HG03460 (cell line): ENCODE measurements at regions not wholly inside any gene's neighbourhood (a gene's known extent, or its start where the extent isn't known, plus 50 kb on each side); places are given as distances from the start of the nearest gene placed in this dataset.

Experiments used
- ATAC-seq: cut with Tn5 transposase; IDR thresholded peaks from one replicate; pipeline ENCODE4 v1.9.1; 2021; ENCODE audit not compliant: unreplicated experiment

DNA sequence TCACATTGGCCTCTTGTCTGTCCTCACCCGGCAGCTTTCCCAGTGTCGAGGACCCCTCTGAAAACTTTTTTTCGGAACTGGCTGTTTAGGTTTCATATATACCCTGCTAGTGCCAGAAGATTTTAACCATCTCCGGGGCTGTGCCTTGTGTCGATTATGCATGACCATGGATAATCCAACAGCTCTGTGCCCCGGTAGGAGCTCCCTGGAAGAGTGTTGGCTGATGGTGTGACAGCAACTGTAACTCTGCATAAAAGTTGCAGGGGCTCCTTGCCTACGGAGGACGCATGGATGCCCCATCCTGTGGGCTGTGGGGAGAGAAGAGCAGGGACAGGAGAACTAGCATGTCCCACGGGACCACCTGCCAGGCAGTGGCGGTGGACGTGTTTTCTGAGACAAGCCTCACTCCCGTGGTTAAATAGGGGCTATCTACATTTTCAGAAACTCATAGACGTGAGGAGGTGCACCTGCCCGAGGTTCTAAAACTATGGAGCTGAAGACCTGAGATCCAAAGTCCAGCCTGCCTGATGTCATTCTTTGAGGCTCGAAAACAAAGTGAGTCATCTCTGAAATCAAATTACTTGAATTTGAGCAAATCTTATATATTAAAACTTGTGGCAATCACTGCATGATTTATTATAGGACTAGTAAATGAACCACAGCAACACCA lies 437.2 kb upstream of the HS6ST1 start:
- no peak for ATAC-seq

- ATAC-seq, result no peak
These were observed 437.7 kb upstream of the HS6ST1 start for GRCh38 chr2:128756365-128756717.

GRCh38 chr2:128765811-128766210 lies 447.1 kb upstream of the HS6ST1 start:
- no peak for ATAC-seq

GRCh38 chr2:128768041-128768440 lies 449.4 kb upstream of the HS6ST1 start:
- no peak for ATAC-seq

DNA sequence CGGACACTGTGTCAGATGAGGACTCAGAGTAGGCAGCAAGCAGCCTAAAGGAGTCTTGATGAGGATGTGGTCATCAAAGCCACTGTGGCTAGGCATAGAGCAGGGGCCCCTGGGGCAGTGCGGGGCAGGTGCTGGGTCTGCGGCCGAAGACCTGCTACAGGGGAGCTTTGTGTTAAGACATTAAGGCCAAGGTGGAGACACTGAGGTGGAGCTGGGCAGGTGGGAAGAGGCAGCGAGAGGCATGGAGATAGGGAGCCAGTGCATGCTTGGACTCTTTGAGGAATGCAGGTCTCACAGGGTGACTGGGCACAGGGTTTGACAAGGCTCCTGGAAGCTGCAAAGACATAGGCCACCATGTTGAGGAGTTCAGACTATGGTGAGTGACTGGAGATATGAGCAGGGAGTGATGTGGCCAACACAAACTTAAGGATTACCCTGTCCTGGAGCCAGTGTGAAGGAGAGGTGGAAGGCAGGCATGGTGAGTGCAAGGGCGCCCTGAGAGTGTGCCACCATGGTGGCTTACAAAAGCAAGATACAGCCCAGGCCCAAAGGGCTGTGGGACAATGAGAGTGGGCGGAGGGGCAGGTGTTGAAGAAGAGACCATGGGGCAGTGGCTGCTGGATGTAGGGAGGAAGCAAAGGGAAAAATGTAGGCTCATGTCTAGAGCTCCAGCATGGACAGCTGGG lies 450.9 kb upstream of the HS6ST1 start:
- no peak for ATAC-seq

- no peak for ATAC-seq
These were observed 451.7 kb upstream of the HS6ST1 start for GRCh38 chr2:128770143-128771085.

- ATAC-seq, result no peak
These were observed 452.7 kb upstream of the HS6ST1 start for GRCh38 chr2:128771401-128771800.

DNA sequence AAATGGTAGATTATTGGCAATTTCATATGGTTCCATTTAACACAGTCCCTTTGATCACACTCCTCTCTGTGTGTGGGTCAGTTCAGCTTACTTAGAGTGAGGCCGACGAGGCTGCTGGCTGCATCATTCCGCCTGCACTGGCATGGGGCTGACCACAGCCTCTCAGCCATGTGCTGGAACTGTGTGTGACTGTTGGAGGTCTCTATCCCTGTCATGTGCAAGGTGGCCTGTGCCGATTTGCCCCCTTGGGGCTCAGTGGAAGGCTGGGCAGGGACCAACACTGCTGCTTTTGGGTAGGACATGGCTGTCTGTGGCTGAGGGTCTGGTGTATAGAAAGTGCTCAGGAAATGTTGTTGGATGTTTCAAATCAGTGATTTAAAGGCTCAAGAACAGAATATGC lies 454.0 kb upstream of the HS6ST1 start:
- no peak for ATAC-seq

DNA sequence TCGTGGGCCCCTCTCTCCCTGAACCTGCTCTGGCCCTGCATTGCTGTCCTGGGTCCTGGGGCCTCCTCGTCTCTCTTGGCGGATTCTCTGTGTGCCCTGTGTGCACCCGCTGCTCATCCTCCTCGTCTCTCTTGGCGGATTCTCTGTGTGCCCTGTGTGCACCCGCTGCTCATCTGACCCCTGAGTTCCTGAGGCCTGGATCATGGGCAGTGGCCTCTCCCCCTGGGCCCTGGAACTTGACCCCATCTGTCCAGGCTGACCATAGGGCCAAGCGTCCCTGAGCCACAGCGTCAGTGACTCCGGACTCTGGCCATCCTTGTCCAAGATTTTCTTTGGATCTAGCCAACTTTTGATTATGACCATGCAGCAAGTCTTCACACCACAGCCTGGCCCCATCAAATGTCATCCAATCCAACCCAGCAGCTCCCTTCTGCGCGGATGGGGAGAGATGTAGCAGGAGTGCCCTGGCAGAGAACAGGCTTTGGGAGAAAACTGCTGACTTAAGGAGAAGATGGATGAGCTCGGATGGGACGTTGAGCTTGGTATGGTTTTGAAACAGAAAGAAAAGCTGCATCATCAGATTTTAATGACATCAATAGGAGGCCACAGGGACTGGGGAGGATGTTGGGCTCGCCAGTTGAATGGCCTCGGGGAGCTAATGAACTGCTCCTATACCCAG lies 455.1 kb upstream of the HS6ST1 start:
- ATAC-seq, result no peak

DNA sequence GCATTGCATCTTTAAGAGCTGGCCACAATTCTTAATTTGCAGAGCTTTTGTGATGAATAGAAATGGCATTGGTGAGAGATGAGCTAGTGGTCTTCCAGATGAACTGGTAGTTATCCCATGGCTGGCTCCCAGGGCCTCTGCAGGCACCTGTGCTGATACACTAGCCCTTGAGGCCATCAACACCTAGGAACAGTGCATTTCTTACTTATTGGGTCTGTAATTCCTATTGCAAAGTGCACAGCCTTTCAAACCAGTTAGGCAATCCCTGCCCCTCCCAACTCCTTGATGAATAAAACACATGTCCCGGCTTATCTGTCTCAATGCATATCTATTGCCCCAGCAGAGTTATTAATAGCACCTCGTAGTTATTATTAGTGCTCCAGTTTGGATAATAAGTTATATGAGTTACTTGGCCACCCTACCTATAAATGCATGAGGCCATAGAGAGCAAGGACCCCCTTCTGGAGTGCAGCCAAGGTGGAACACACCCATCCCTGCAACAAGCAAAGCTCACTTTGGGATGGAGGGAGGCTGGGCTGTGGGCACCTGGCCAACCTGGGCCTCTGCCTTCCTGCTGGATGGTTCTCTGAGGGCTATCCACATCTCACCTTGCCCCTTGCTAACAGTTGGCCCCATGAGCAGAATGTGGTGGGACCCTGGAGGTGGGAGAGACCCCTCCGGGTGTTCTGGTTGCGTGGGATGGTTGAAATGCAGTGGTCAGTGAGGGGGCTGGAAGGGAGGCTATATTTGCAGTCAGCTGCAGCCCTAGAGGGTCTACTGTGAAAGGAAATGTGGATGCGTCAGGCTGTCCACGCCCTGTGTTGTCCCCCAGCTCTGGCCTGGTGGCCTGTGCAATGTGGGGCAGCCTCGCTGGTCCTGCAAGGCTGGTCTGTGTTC lies 455.9 kb upstream of the HS6ST1 start:
- no peak for ATAC-seq

DNA sequence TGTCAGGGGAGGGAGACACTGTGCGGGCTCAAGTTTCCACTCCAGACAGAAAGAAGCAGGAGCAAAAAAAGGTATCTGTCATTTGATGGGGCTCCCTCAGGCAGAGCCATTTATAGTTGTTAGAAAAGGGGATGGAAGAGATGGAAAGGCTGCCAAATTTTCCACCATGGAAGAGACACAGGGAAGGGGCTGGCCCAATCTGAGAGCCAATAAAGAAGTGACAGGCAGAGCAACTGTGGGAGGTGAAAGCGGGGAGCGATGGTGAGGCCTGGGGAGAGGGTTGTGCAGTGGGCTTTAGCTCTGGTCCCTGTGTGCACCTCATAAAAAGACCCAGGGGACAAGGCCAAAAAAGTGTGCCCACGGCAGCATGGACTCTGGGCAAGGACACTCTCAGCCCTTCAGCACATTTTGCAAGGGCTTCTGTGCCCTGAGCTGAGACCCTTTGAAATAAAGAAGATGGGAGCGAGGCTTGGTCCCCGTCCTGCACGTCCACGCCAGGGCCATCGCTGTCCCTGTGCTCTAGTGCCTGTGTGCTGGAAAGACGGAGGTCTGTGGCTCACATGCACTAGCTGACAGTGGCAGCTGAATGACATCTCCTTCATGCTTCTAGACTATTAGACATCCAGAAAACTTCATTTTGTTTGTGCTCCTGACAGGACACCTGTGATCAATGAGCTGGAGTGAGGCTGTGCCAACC lies 456.7 kb upstream of the HS6ST1 start:
- ATAC-seq, result no peak

DNA sequence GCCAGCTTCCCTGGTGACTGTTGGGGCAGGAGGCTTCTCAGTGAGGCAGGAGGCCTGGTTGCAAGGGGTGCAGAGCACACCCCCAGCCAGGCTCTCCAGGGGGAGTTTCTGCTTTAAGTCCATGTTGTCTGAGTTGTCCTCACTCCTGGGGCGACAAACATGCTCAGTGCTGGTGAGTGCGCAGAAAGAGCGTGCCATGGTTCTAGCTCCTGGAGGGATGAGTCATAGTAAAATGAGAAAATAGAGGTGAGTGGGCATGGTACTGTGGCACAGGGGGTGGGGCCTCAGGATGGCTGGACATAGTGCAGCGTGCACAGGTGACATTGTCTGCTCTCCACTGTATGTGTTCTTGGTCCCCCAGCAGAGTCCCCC lies 457.2 kb upstream of the HS6ST1 start:
- ATAC-seq, result no peak

GRCh38 chr2:128776461-128777195 lies 458.0 kb upstream of the HS6ST1 start:
- no peak for ATAC-seq

DNA sequence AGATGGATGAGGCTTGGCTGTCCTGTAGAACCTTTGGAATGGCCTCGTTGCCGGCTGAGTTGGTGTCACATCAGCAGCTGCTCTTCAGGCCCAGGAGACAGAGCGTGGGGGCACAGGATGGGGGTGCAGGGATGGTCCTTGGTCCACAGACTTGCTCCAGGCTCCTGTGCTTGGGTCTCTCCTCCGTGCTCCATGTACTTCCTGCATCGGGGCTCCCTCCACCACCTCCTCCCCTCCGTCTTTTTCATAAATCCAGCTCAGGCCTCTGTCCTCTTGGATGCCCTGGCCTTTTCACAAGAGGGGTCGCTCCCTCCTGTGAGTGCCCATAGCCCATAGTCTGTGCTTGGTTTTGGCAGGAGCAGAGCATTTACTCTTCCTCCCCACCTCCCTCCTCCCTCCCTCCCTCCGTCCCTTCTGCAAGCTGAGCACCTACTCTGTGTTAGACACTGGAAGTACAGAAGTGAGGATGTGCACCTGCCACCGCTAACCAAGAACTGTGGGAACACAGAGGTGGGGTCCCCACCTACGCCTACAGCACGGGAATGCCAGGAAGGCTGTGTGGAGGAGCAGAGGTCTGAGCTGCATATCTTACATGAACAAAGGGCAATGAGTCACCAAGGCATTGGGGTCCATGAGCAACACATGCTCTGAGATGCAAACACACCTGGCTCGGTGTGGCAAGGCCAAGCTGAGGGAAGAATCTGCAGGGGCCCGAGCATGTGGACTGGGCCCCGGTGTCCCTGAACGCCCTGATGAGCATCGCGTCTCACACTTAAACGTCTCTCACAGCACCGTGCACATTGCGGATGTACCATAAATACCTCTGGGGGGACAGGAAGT lies 458.7 kb upstream of the HS6ST1 start:
- no peak for ATAC-seq

DNA sequence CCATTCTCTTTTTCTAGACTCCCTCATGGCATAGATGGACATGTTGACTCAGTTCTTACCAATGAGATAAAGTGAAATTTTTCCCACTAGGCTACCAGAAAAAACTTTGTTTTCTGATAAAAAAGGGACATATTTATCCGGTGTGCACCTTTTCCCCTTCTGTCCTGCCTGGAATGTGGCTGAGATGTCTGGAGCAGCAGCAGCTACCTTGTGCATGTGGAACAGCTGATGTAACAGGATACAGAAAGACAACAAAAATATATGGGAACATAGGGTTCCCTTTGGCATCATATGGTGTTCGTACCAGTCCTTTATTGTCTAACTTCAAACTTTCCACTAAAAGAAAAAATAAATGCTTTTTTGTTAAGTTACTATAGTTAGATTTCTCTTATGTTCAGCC lies 460.2 kb upstream of the HS6ST1 start:
- ATAC-seq, result no peak

- ATAC-seq, result no peak
These were observed 460.8 kb upstream of the HS6ST1 start for GRCh38 chr2:128779301-128780095.

- no peak for ATAC-seq
These were observed 461.9 kb upstream of the HS6ST1 start for GRCh38 chr2:128780434-128781080.
